Mammary epithelial cell (primary cell): ENCODE measurements at regions not wholly inside any gene's neighbourhood (a gene's known extent, or its start where the extent isn't known, plus 50 kb on each side); places are given as distances from the start of the nearest gene placed in this dataset.

ENCODE experiments used
- EZH2 ChIP-seq: IDR thresholded peaks from 2 replicates; pipeline ENCODE4 v1.6.1; 2012; ENCODE audit warnings: low read length, inconsistent platforms, borderline replicate concordance
- TF ChIP-seq, protein P1 (sequence below), 2 donors: IDR thresholded peaks in 1 of 2; conservative IDR thresholded peaks in 1 of 2; 2 replicates each; pipeline ENCODE4 v1.5.1; 2011 to 2012; ENCODE audit warnings: inconsistent platforms in 2 of 2, low read length in 2 of 2, mild to moderate bottlenecking in 2 of 2, control low read depth in 1 of 2, low read depth in 1 of 2; ENCODE audit not compliant: insufficient read depth in 1 of 2; ENCODE audit errors: extremely low read depth in 1 of 2

- TF ChIP-seq, protein P1, sequence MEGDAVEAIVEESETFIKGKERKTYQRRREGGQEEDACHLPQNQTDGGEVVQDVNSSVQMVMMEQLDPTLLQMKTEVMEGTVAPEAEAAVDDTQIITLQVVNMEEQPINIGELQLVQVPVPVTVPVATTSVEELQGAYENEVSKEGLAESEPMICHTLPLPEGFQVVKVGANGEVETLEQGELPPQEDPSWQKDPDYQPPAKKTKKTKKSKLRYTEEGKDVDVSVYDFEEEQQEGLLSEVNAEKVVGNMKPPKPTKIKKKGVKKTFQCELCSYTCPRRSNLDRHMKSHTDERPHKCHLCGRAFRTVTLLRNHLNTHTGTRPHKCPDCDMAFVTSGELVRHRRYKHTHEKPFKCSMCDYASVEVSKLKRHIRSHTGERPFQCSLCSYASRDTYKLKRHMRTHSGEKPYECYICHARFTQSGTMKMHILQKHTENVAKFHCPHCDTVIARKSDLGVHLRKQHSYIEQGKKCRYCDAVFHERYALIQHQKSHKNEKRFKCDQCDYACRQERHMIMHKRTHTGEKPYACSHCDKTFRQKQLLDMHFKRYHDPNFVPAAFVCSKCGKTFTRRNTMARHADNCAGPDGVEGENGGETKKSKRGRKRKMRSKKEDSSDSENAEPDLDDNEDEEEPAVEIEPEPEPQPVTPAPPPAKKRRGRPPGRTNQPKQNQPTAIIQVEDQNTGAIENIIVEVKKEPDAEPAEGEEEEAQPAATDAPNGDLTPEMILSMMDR (conservative IDR thresholded peaks at IDR 0.05 in 1 of 2, IDR thresholded peaks at IDR 0.05 in 1 of 2; ENCODE audit: extremely low read depth in 1 of 2, insufficient read depth in 1 of 2, low read depth in 1 of 2, low read length in 2 of 2), result no peak
- no peak for TF ChIP-seq EZH2
Measured at GRCh38 chr21:23245255-23245654, 2247.0 kb downstream of the NCAM2 start.
